ENCODE measurements at regions not wholly inside any gene's neighbourhood (a gene's known extent, or its start where the extent isn't known, plus 50 kb on each side); places are given as distances from the start of the nearest gene placed in this dataset.

- H2AFZ ChIP-seq (ENCODE audit: control insufficient read depth, low read depth, low read length), result no peak overlapping the region
- no peaks in the 10 kb centered on the region for H3K79me2 ChIP-seq (ENCODE audit: control insufficient read depth, insufficient read depth, low read length)
- no peaks in the 10 kb centered on the region; a peak in 1 of 4 replicates for H3K27me3 ChIP-seq (replicated peaks in 1 of 2; ENCODE audit: control insufficient read depth in 2 of 2, insufficient read depth in 2 of 2, low read length in 1 of 2)
- H3K36me3 ChIP-seq (ENCODE audit: control insufficient read depth in 2 of 2, insufficient read depth in 2 of 2, low read length in 1 of 2), result no peaks in the 10 kb centered on the region
- no peak overlapping the region for H3K4me3 ChIP-seq
- ChIA-PET SMC1A (ENCODE audit: uncharacterized antibody, unreplicated experiment) (interaction anchor here (0.7 kb wide), 1 partner anchor 1017 kb away, joined by 3 read pairs; no protein-coding TSS in a partner anchor), POLR2A (no interaction called here), CTCF (no interaction called here), RAD21 (ENCODE audit: unreplicated experiment) (no interaction called here)
- intact Hi-C loops (cut with micrococcal nuclease; ENCODE audit: unreplicated experiment), result no loop called here
- no peak for ATAC-seq
- 7% methylated on average over 3 of the region's 3 CpGs for WGBS (ENCODE audit: insufficient coverage, insufficient replicate concordance, low lambda C conversion rate, missing lambda C conversion rate)
- H3K9ac ChIP-seq (ENCODE audit: control insufficient read depth, insufficient read depth, low read length), result no peak overlapping the region
- H3K27ac ChIP-seq (ENCODE audit: control insufficient read depth, insufficient read depth), result no peak overlapping the region
- H3K9me3 ChIP-seq (replicated peaks; ENCODE audit: control insufficient read depth, insufficient read depth, low read length), result no peaks in the 10 kb centered on the region; the same call in 2 of the 3 replicates
- no TSS peak for BruUV-seq (replicated peaks)
- no peaks in the 10 kb centered on the region for H3K4me1 ChIP-seq (ENCODE audit: control insufficient read depth, insufficient read depth, low read length)
- no peak overlapping the region for H3K4me2 ChIP-seq (ENCODE audit: control insufficient read depth, insufficient read depth)
- no peak for FAIRE-seq
- in situ Hi-C loops (cut with MboI), result no loop called here
- TF ChIP-seq ATF3 (IDR thresholded peaks at IDR 0.05; ENCODE audit: borderline replicate concordance, extremely low read depth, low read depth, low read length), result no peak
- no peak for TF ChIP-seq POU2F2 (IDR thresholded peaks at IDR 0.05; ENCODE audit: borderline replicate concordance, low read depth, low read length)
- TF ChIP-seq YY1 (IDR thresholded peaks at IDR 0.05; ENCODE audit: low read depth, low read length), result no peak
- TF ChIP-seq ZNF217 (IDR thresholded peaks at IDR 0.05), result no peak
- no peak for TF ChIP-seq CREB1 (IDR thresholded peaks at IDR 0.05; ENCODE audit: low read depth)
- TF ChIP-seq FOXM1 (IDR thresholded peaks at IDR 0.05; ENCODE audit: low read depth, low read length), result no peak
- DNase-seq (ENCODE audit: low read depth, low spot score), result no peak
- H4K20me1 ChIP-seq (ENCODE audit: control insufficient read depth, insufficient read depth), result no peaks in the 10 kb centered on the region
These were observed 126.3 kb upstream of the RPS23 start for GRCh38 chr5:82404382-82404945.

- intact Hi-C loops (cut with micrococcal nuclease; ENCODE audit: unreplicated experiment), result no loop called here
- POLR2A ChIA-PET, result no interaction called here
- Histone ChIP-seq H4K20me1 (ENCODE audit: control insufficient read depth, insufficient read depth) (no peaks in the 10 kb centered on the region), H3K9ac (ENCODE audit: control insufficient read depth, insufficient read depth, low read length) (no peak overlapping the region), H2AFZ (ENCODE audit: control insufficient read depth, low read depth, low read length) (no peak overlapping the region), H3K4me3 (no peak overlapping the region), H3K4me2 (ENCODE audit: control insufficient read depth, insufficient read depth) (no peak overlapping the region), H3K9me3 (replicated peaks; ENCODE audit: control insufficient read depth, insufficient read depth, low read length) (no peaks in the 10 kb centered on the region; the same call in 2 of the 3 replicates), H3K27ac (ENCODE audit: control insufficient read depth, insufficient read depth) (no peak overlapping the region), H3K36me3 (ENCODE audit: control insufficient read depth in 2 of 2, insufficient read depth in 2 of 2, low read length in 1 of 2) (no peaks in the 10 kb centered on the region), H3K79me2 (ENCODE audit: control insufficient read depth, insufficient read depth, low read length) (no peaks in the 10 kb centered on the region), H3K27me3 (replicated peaks in 1 of 2; ENCODE audit: control insufficient read depth in 2 of 2, insufficient read depth in 2 of 2, low read length in 1 of 2) (no peaks in the 10 kb centered on the region; a peak in 1 of 4 replicates), H3K4me1 (ENCODE audit: control insufficient read depth, insufficient read depth, low read length) (no peaks in the 10 kb centered on the region)
- in situ Hi-C loops (cut with MboI), result no loop called here
- RAD21 ChIA-PET (ENCODE audit: unreplicated experiment), result no interaction called here
- WGBS (ENCODE audit: insufficient coverage, insufficient replicate concordance, low lambda C conversion rate, missing lambda C conversion rate), result 8% methylated on average over 2 of the region's 2 CpGs
- BruUV-seq (replicated peaks), result no TSS peak
- TF ChIP-seq MXI1 (IDR thresholded peaks at IDR 0.05; ENCODE audit: low read depth, low read length) (no peak), ZNF217 (IDR thresholded peaks at IDR 0.05) (no peak), CUX1 (IDR thresholded peaks at IDR 0.05; ENCODE audit: insufficient replicate concordance, low read depth, low read length) (no peak)
- CTCF ChIA-PET, result no interaction called here
- DNase-seq (ENCODE audit: low read depth, low spot score), result no peak
- no peak for ATAC-seq
- SMC1A ChIA-PET (ENCODE audit: uncharacterized antibody, unreplicated experiment), result no interaction called here
- no peak for FAIRE-seq
These were observed 125.6 kb upstream of the RPS23 start for GRCh38 chr5:82403724-82404123.

Data from GM12878 (cell line).